ENCODE measurements at regions not wholly inside any gene's neighbourhood (a gene's known extent, or its start where the extent isn't known, plus 50 kb on each side); places are given as distances from the start of the nearest gene placed in this dataset.

DNA sequence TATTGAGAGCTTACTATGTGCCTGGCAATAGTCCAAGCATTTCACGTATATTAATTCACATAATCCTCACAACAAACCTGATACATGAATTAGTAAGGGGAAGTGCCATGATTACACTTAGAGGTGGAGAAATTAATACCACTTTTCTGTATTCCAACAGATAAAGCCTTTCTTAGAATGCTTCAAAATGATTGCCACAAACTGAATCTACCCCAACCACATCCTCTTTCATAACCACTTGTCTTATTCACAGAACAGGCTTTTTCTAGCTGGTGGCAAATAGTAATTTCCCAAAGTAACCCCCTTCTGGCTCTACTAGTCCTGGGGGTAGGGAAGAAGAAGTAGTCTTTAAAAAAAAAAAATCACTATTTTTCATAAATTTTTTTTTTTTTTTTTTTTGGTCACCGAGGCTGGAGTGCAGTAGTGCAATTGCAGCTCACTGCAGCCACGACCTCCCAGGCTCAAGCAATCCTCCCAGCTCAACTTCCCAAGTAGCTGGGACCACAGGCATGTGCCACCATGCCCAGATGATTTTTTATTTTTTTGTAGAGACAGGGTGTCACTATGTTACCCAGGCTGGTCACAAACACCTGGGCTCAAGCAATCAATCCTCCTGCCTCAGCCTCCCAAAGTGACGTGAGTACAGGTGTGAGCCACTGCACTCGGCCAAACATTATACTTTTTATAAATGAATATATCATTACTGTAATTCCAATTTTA, 59.0 kb upstream of the ARID2 start:
- H2AFZ ChIP-seq (ENCODE audit: low read length): no peak overlapping the region
- no peaks in the 10 kb centered on the region for H3K27me3 ChIP-seq (ENCODE audit: control insufficient read depth in 1 of 2, insufficient read depth in 2 of 2, low read length in 2 of 2)
- POLR2A ChIA-PET: no interaction called here
- intact Hi-C loops (cut with micrococcal nuclease; ENCODE audit: unreplicated experiment): no loop called here
- no peaks in the 10 kb centered on the region for H4K20me1 ChIP-seq (ENCODE audit: insufficient read depth, low read length)
- in situ Hi-C loops (cut with HindIII; ENCODE audit: extremely low pct_ligation_motif_present, low pct_unique_long_range_greater_than_20kb): no loop called here
- H3K36me3 ChIP-seq (replicated peaks in 1 of 2; ENCODE audit: control insufficient read depth in 1 of 2, insufficient read depth in 2 of 2, low read length in 2 of 2): no peaks in the 10 kb centered on the region
- H3K79me2 ChIP-seq (ENCODE audit: insufficient read depth, low read length): no peaks in the 10 kb centered on the region
- WGBS (ENCODE audit: low lambda C conversion rate): 22% methylated on average over 5 of the region's 5 CpGs
- ATAC-seq (no peak), FAIRE-seq (no peak), DNase-seq (ENCODE audit: low spot score) (no peak)
- H3K9ac ChIP-seq (ENCODE audit: insufficient read depth, low read depth, low read length): no peak overlapping the region
- no peak overlapping the region for H3K27ac ChIP-seq (ENCODE audit: extremely low read length, insufficient read depth, low read length)
- CTCF ChIA-PET (ENCODE audit: low intra/inter-chr PET ratio, low total read pairs): no interaction called here
- H3K4me1 ChIP-seq (ENCODE audit: insufficient read depth, low read length): no peaks in the 10 kb centered on the region
- TF ChIP-seq SSRP1 (CRISPR knock-in tag; IDR thresholded peaks at IDR 0.05): no peak
- TF ChIP-seq, protein P1, sequence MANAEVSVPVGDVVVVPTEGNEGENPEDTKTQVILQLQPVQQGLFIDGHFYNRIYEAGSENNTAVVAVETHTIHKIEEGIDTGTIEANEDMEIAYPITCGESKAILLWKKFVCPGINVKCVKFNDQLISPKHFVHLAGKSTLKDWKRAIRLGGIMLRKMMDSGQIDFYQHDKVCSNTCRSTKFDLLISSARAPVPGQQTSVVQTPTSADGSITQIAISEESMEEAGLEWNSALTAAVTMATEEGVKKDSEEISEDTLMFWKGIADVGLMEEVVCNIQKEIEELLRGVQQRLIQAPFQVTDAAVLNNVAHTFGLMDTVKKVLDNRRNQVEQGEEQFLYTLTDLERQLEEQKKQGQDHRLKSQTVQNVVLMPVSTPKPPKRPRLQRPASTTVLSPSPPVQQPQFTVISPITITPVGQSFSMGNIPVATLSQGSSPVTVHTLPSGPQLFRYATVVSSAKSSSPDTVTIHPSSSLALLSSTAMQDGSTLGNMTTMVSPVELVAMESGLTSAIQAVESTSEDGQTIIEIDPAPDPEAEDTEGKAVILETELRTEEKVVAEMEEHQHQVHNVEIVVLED (CRISPR knock-in tag; IDR thresholded peaks at IDR 0.05; ENCODE audit: borderline replicate concordance): no peak
- TF ChIP-seq KDM2A (CRISPR knock-in tag; IDR thresholded peaks at IDR 0.05; ENCODE audit: borderline replicate concordance, low read depth): no peak
- TF ChIP-seq, protein P2, sequence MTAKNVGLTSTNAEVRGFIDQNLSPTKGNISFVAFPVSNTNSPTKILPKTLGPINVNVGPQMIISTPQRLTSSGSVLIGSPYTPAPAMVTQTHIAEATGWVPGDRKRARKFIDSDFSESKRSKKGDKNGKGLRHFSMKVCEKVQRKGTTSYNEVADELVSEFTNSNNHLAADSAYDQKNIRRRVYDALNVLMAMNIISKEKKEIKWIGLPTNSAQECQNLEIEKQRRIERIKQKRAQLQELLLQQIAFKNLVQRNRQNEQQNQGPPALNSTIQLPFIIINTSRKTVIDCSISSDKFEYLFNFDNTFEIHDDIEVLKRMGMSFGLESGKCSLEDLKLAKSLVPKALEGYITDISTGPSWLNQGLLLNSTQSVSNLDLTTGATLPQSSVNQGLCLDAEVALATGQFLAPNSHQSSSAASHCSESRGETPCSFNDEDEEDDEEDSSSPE (CRISPR knock-in tag; IDR thresholded peaks at IDR 0.05): no peak
- no peak for TF ChIP-seq FOSL2 (CRISPR knock-in tag; IDR thresholded peaks at IDR 0.05)
- TF ChIP-seq, protein P3, sequence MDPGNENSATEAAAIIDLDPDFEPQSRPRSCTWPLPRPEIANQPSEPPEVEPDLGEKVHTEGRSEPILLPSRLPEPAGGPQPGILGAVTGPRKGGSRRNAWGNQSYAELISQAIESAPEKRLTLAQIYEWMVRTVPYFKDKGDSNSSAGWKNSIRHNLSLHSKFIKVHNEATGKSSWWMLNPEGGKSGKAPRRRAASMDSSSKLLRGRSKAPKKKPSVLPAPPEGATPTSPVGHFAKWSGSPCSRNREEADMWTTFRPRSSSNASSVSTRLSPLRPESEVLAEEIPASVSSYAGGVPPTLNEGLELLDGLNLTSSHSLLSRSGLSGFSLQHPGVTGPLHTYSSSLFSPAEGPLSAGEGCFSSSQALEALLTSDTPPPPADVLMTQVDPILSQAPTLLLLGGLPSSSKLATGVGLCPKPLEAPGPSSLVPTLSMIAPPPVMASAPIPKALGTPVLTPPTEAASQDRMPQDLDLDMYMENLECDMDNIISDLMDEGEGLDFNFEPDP (CRISPR knock-in tag; conservative IDR thresholded peaks at IDR 0.05): no peak
- TF ChIP-seq ZNF768 (CRISPR knock-in tag; IDR thresholded peaks at IDR 0.05): no peak
- TF ChIP-seq NBN (conservative IDR thresholded peaks at IDR 0.05): no peak
- no peak for TF ChIP-seq MEIS2 (CRISPR knock-in tag; IDR thresholded peaks at IDR 0.05)
- no peak for TF ChIP-seq ZFP90 (CRISPR knock-in tag; IDR thresholded peaks at IDR 0.05; ENCODE audit: borderline replicate concordance)
- TF ChIP-seq SATB2 (CRISPR knock-in tag; IDR thresholded peaks at IDR 0.05): no peak
- no peak for TF ChIP-seq ZNF326 (CRISPR knock-in tag; IDR thresholded peaks at IDR 0.05; ENCODE audit: borderline replicate concordance)
- no peak for TF ChIP-seq DNMT3B (CRISPR knock-in tag; conservative IDR thresholded peaks at IDR 0.05)
- no peak for TF ChIP-seq SKI (IDR thresholded peaks at IDR 0.05; ENCODE audit: partially characterized antibody)
- no peak for TF ChIP-seq HOXA5 (CRISPR knock-in tag; IDR thresholded peaks at IDR 0.05)
- no peak for TF ChIP-seq FOXC1 (CRISPR knock-in tag; IDR thresholded peaks at IDR 0.05; ENCODE audit: borderline replicate concordance)
- TF ChIP-seq KLF6 (CRISPR knock-in tag; IDR thresholded peaks at IDR 0.05): no peak
- TF ChIP-seq CBX1 (IDR thresholded peaks at IDR 0.05; ENCODE audit: low read depth): no peak
- no peaks in the 10 kb centered on the region for H3K9me3 ChIP-seq (ENCODE audit: low read length)
- no peak overlapping the region for H3K4me3 ChIP-seq (replicated peaks in 1 of 3; ENCODE audit: insufficient read depth in 1 of 3, low read depth in 2 of 3, low read length in 3 of 3)
- H3K4me2 ChIP-seq (ENCODE audit: low read depth, low read length): no peak overlapping the region
- no TSS peak for BruUV-seq (replicated peaks)
